ENCODE measurements at regions not wholly inside any gene's neighbourhood (a gene's known extent, or its start where the extent isn't known, plus 50 kb on each side); places are given as distances from the start of the nearest gene placed in this dataset.

DNA sequence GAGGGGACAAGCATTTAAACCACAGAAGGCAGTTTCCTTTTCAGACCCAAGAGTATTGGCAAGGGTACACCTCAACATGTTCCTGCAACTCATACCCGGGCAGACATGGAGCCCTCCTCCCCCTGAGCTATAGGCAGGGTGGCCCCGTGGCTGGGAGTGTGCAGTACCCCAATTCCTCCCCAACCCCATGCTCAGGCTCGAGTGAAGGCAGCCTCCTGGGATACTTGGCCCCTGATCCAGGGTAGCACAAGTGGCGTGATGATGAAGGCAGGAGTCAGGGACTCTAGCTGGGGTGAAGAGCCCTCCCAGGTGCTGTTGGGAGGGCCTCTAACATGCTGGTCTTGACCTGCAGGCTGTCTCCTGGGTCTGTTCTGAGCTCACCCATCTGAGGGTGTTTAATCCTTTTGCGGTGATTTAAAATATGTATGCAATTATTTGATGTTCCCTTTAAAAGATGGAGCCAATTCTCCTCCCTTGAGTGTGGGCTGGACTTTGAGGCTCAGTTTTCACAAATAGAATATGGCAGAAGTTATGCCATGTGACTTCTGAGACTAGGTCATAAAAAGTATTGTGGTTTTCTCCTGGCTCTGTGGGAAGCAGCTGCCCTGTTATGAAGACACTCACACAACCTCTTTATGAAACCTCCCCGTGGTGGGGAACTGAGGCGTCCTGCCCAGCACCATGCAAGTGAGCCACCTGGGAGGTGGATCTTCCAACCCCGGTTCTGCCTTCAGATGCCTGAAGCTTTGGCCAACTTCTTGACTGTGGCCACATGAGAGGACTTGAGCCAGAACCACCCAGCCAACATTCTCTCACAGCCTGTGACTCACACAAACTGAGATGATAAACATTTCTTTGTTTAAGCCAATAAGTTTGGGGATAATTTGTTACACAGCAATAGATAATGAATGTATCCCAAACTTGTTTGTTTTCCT lies 54.7 kb upstream of the NECTIN1 start:
- DNase-seq (no peak), ATAC-seq (no peak)
- intact Hi-C loops (cut with DNase I, micrococcal nuclease), result no loop called here

DNA sequence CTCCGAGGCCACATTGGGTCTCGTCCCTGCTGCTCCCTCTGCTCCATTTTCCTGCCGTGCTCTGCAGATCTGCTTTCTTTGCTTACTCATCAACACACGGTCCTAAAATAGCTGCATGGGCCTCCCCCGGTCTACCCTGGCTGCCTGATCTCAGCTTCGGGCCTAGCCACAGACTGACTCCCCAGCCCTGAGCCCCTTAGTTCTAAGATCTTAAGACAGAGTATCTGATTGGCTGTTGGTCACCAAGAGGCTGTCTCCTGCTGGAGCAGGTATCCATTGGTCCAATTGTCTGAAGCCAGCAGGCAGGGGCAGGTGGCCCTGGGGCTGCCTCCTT lies 53.7 kb upstream of the NECTIN1 start:
- DNase-seq, result no peak
- intact Hi-C loops (cut with DNase I, micrococcal nuclease), result no loop called here
- no peak for ATAC-seq

DNA sequence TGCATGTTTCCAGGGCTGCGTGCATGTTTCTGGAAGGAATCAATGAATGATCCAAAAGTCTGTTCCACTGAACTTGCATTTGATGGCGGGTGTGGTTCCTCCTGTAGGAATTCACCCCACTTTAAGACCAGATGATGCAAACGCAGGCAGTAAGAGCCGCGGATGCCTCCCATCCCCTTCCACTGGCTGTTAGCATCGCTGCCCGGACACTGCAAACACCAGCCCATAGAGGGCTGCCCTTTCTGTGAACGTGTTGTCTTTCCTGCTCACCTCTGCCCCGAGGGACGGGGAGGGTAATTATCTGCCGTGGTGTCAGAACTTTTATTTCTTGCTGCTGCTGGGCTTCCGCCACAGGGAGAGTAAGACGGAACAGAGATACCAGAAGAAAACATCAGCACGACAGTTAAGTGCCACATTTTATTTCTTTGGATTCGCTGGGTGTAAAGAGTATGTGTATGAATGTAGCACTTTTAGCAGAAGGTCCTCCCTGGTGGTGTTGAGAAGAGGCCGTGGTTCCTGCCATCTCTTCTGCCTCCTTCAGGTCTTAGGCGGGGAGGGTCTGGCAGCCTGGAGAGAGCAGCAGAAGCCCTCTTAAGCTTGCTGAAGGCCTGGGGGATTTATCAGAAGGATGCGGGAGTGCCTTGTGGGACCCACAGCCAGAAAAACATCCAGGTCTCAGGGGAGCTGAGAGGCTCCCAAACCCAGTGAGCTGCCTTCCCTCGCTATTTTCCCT lies 53.2 kb upstream of the NECTIN1 start:
- intact Hi-C loops (cut with DNase I, micrococcal nuclease), result no loop called here
- no peak for ATAC-seq
- DNase-seq, result no peak

DNA sequence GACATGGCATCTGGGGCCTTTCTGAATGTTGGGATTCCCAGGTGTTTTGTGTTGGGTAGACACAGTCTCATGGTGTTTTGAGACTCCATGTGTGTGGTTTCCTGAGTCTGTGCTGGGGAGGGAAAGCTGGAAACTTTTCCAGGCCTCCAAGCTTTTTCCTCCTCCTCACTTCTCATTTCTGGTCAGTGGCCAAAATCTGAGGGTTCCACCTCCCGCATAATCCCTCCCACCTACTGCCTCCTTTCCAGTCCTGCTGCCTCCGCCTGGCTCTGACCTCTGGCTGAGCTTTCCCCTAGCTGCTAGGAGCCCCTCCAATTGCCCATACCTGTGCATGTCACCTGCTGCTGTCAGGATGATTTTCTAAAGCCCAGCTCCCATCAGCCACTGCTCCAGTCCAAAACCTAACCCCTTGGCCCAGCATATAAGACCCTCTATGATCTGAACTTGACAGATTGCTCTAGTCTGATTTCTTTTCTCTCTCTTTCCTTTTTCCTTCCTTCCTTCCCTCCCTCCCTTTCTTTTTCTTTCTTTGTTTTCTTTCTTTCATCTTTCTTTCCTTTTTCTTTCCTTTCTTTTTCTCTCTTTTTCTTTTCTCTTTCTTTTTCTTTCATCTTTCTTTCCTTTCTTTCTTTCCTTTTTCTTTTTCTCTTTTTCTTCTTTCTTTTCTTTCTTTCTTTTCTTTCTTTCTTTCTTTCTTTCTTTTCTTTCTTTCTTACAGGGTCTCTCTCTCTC lies 51.4 kb upstream of the NECTIN1 start:
- DNase-seq (no peak), ATAC-seq (no peak)
- intact Hi-C loops (cut with DNase I, micrococcal nuclease), result no loop called here

DNA sequence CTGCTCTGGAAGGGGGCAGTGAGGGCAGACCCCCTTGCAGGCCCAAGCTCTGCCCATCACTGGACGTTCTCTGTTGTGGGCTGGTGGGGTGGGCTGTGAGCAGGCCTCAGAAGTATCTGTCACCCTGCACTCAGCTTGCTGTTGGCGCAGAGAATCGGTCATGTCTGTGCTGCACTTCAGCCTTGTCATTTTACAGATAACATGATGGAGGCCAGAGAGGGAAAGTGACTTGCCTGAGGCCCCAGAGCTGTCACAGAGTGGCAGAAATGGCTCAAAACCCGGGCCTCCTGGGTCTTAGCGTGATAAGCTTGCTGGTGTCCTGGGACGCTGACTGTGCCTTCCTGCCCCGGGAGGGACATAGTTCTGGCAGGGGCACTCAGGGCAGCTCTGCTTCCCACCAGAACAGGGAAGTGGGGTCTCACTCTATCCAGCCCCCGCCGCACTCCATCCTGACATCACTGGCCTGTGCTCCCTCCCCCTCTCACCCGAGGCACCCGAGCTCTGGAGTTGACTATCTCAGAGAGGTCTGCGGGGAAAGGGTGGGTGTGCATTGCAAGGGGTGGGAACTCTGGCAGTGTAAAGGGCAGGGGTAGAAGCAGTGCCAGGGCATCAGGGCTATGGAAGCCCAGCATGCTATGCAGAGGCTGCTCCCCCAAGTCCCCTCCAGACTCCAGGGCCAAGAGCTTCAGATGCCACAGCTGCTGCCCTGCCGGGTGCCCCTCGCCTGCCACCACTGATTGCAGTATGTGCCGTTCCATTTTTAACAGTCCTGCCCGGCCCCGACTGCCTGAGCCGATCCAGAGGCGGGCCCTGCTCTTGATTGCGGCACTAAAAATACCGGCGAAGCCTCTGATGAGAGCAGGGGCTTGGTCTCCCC lies 50.4 kb upstream of the NECTIN1 start:
- ATAC-seq (peak; percentile 23), DNase-seq (no peak)
- intact Hi-C loops (cut with DNase I, micrococcal nuclease), result no loop called here

Measured in left colon (tissue), 2 donors.